HG02981 (cell line): ENCODE measurements at regions not wholly inside any gene's neighbourhood (a gene's known extent, or its start where the extent isn't known, plus 50 kb on each side); places are given as distances from the start of the nearest gene placed in this dataset.
"Not testable (repeated sequence)": the region's sequence is repeated elsewhere in the genome, so short reads cannot be mapped to it uniquely, and the experiment has no call there.

Source experiments
- ATAC-seq: cut with Tn5 transposase; IDR thresholded peaks from one replicate; pipeline ENCODE4 v1.9.1; 2021; ENCODE audit warnings: mild to moderate bottlenecking, moderate library complexity; ENCODE audit not compliant: unreplicated experiment

- no peak for ATAC-seq
These were observed 261.4 kb upstream of the ISX start for GRCh38 chr22:34804604-34805003.

DNA sequence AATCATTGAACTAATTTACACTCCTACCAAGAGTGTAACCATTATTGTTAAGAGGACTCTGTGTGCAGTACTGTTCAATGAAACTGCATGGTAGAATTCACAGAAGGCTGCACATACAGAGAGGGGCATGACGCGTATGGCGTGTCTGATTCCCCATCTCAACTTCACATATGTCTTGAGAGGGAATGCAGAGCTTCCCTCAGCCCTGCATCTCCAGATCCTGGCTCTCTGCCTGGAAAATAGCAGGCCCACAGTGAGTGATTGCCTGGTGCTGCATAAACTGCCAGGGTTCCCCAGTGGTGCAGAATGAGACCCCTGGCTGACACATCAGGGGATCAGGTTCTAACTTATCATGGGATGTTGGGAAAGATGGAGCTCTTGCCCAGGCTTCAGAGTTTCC is 260.2 kb upstream of the ISX start:
- ATAC-seq = no peak

GRCh38 chr22:34808618-34809017 is 257.3 kb upstream of the ISX start:
- no peak for ATAC-seq

DNA sequence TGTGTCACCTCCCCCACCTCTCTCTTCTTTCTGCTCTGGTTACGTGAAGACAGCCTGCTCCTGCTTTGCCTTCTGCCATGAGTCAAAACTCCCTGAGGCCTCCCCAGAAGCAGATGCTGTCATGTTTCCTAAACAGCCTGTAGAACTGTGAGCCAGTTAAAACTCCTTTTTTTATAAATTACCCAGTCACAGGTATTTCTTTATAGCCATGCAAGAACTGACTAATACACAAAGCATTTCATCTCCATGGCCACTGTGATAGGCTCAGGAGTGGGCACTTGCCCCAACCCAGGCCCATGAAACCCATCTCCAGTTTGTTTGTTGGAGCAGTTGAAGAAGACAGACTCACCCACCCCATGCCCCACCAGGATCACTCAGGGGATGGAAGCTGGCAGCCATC is 253.3 kb upstream of the ISX start:
- ATAC-seq = no peak

DNA sequence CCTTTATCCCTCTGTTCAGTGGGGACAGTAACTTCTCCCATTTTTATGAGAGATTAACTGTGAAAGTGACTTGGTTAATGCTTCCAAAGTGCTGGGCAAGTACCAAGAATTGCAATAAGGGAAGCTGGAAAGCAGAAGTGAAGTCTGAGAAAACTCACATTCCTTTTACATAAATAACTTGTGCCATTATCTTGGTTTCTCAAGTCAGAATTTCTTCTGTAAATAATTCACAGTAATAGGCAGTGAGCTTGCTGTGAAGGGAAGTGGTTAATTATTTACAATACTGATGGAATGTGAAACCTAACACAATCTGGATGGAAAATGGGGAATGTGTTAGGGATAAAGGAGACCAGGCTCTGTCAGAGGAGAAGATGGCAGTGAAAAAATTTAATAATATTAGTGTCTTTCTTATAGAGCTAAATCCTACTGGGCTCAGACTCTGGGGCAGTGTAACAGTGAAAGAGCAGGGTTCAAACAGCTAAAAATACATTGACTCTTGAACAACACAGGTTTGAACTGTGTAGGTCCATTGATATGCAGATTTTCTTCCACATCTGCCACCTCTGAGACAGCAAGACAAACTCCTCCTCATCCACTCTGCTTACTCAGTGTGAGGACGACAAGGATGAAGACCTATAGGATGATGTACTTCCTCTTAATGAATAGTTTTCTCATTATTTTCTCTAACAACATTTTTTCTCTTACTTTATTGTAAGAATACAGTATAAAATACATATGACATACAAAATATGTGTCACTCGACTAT is 251.5 kb upstream of the ISX start:
- no peak for ATAC-seq

DNA sequence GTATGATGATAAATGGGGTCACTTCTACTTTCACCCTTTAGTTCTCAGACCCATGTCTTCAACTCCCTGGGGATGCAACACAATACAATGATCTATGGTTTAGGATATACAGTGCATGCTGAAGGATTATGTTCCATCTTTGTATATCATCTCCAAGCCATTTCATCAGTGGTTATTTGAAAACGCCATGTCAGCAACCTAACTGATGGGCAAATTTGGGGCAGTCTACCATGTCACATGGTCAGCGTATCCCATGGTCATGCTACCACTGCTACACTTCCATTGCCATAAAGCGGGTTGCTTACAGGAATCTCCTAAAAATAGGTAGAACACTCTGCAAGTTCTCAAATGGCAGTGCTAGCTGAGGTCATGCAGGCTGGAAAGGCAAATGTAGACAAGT is 236.5 kb upstream of the ISX start:
- ATAC-seq = no peak

DNA sequence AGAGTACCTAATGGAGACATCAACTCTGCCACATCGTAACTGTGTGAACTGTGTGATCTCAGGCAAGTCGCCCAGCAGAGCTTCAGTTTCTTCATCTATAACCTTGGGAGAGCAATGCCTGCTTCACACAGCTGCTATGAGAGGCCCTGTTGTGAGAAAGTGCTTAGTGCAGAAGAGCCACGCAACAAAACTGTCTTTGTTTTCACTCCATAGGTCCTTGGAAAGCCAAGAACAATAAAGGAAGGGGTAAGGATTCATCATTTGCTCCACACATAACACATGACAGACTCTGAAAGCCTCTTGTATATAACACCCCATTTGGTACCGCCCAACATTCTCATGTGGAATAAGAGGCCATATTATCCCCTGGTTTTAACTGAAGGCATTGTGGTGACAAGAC is 231.9 kb upstream of the ISX start:
- no peak for ATAC-seq

GRCh38 chr22:34834541-34834940 is 231.4 kb upstream of the ISX start:
- not testable (repeated sequence) for ATAC-seq

- no peak for ATAC-seq
These were observed 224.6 kb upstream of the ISX start for GRCh38 chr22:34841331-34841771.

DNA sequence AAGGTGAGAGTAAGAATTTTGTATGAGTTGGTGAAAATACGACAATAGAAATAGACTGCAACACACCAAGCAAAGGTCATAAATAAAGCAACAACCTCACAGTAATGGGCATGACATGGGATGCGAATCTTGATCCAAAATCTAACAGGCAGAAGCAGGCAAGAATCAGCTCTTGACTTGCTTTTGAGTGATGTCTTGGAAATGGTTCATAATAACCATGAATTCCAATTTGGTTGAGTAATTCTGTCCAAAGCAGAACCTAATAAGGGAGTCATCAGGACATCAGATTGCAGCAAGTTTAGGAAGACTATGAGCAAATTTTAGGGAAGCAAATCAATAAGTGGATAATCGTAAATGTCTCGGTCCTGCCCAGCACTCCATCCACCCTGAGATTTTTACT is 224.0 kb upstream of the ISX start:
- no peak for ATAC-seq

DNA sequence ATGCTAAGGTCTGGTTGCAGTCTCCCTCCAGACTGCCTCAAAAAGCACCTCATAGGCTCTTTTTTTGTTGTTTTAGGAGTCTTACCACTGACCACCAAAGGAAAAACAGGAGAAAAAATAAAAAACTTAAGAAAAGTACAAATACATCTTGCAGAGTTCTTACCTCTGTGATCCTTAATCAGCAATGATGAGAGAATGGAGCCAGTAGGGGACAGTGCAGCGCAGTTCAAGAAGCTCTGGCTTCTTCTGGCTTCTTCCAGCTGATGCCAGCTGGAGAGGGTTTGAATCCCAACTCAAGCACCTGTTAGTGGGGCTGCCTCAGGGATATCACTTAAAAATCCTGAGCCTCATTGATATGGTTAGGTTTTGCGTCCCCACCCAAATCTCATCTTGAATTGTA is 223.3 kb upstream of the ISX start:
- ATAC-seq = no peak

GRCh38 chr22:34843743-34844142 is 222.2 kb upstream of the ISX start:
- ATAC-seq = not testable (repeated sequence)

DNA sequence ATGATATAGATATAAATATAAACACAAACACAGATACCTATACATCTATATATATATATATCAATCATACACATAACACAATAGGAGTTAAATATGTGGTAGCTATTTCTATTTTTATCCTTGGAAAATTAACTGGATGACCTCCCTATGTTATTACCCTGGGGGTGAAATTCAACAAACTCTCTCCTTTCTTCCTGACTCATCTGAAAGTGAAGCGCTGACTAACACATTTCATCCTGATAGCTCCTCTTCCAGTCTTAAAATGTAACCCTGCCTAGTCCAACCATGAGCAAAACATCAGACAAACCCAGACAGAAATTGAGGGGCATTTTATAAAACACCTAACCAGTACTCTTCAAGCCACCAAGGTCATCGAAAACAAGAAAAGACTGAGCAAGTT is 220.6 kb upstream of the ISX start:
- no peak for ATAC-seq

DNA sequence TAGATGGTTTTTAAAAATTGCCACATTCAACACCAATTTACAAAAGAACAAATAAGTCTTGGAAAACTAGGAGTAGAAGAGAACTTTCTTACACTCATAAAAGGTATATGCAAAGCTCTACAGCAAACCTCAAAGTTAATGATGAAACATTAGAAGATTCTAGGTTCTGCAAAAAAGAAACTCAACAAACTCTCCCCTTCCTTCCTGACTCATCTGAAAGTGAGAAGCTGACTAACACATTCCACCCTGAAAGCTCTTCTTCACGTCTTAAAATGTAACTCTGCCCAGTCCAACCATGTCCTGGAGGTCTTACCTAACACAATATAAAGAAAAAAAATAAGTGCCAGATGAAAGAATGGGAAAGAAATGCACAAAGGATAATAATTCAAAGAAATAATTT is 218.9 kb upstream of the ISX start:
- ATAC-seq = no peak

DNA sequence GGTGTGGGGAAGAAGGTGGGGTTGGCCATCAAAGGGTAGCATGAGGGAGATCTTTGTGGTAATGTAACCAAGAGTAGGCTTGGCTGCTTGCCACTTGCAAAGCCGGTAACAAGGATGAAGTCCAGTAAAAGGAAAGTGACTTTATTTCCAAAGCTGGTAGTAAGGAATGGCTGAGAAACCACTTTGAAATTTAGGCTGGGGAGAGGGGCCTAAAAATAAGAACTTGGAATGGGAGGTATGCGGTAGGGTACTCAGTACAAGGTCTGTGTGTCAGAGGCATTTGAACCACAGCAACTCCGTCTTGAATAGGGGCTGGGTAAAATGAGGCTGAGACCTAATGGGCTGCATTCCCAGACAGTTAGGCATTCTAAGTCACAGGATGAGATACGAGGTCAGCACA is 216.0 kb upstream of the ISX start:
- ATAC-seq = no peak

DNA sequence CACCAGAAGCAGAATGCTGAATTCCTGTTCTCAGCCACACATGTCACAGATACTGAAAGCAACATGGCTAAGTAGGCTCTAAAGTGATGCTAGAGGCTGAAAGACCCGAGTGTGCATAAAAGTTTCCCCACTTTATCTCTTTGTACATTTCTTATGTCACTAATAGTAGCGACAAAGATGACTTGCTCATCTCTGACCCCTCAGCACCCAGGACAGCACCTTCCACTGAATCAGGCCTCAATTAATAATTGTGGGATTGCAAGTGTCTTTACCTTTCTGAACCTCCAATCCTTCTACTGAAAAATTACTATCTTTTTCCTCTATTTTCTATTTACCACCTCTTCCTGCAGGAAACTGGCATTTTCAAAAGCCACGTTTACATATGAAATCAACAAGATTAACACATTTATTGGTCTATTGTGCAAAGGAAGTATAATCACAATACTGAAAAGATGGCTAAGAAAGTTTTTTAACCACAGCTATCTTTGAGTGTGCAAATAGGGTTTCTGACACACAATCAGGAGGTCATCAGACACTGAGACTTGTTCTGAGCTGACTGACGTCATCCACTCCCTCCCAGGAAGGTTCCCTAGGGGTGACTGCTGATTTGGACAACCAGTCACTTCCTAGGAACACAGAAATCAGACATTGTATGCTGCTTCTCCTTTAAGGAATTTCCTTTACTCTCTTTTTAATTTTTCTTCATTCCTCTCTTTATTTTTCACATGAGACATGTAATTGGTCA is 213.9 kb upstream of the ISX start:
- no peak for ATAC-seq

GRCh38 chr22:34855471-34855870 is 210.5 kb upstream of the ISX start:
- no peak for ATAC-seq

DNA sequence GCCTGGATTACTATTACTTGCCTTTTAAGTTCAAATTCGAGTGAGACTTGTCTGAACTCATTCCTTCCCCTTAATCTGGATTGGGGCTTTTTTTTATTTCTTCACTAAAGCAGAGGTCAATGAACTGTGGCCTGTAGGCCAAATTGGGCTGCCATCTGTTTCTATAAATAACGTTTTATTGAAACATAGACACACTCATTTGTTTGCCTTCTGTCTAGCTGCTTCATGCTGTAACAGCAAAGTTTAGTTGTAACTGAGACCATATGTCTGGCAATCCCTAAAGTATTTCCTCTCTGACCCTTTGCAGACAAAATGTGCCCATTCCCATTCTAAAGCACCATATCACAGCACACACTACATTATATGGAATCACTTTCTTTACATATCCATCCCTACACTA is 207.9 kb upstream of the ISX start:
- ATAC-seq = no peak

DNA sequence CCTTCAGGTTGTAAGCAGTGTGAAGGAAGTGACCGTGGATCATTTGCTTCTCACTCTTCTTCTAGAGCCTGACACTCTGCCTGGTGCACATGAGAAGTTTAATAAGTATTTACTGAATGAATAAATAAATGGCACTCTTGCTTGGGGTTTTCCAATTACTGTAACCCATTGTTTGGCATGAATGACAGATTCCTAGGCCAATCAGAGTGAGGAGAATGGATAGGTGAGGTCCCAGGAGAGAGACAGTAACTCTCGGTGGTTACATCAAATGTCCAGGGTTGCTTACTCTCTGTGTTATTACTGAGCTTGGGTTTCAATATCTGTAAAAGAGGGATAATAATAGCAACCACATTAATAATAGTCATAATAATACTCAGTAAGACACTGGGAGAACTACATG is 204.2 kb upstream of the ISX start:
- no peak for ATAC-seq

DNA sequence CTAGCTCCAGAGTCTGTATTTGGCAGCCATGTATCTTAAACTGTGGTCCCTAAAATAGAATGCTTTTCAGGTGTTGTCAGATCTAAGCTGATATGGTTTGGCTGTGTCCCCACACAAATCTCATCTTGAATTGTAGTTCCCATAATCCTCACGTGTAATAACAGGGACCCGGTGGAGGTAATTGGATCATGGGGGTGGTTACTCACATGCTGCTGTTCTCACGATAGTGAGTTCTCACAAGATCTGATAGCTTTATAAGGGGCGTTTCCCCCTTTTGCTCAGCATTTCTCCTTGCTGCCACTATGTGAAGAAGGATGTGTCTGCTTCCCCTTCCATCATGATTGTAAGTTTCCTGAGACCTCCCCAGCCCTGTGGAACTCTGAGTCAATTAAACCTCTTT is 199.9 kb upstream of the ISX start:
- no peak for ATAC-seq

- ATAC-seq = no peak
These were observed 199.3 kb upstream of the ISX start for GRCh38 chr22:34866495-34867131.

- no peak for ATAC-seq
These were observed 188.5 kb upstream of the ISX start for GRCh38 chr22:34877506-34877905.
